GM23338 (cell line): ENCODE measurements at regions not wholly inside any gene's neighbourhood (a gene's known extent, or its start where the extent isn't known, plus 50 kb on each side); places are given as distances from the start of the nearest gene placed in this dataset.

Experiments used
- CREB1 ChIP-seq: fragments of 250-450 bp; sonication (Bioruptor Pico); IDR thresholded peaks from 2 replicates; pipeline ENCODE4 v1.5.0; 2020; ENCODE audit warnings: low read depth, mild to moderate bottlenecking, moderate library complexity
- EZH2 ChIP-seq: fragments of 200-600 bp; sonication (generic); IDR thresholded peaks from one replicate; pipeline ENCODE4 v1.8.0; 2017; ENCODE audit warnings: antibody characterized with exemption, mild to moderate bottlenecking, low read depth; ENCODE audit not compliant: unreplicated experiment
- EZH2phosphoT487 ChIP-seq: fragments of 200-600 bp; sonication (generic); IDR thresholded peaks from one replicate; pipeline ENCODE4 v1.8.1; 2018; ENCODE audit warnings: antibody characterized with exemption; ENCODE audit not compliant: unreplicated experiment
- JUNB ChIP-seq: IDR thresholded peaks from one replicate; pipeline ENCODE4 v1.6.1; 2016; ENCODE audit warnings: antibody characterized with exemption; ENCODE audit not compliant: unreplicated experiment
- POLR2AphosphoS5 ChIP-seq: IDR thresholded peaks from 2 replicates; pipeline ENCODE4 v1.6.1; 2016; ENCODE audit warnings: antibody characterized with exemption, low read depth
- STAT1 ChIP-seq: IDR thresholded peaks from one replicate; pipeline ENCODE4 v1.6.1; 2016; ENCODE audit warnings: antibody characterized with exemption; ENCODE audit not compliant: unreplicated experiment
- ZNF114 ChIP-seq: fragments of 250-450 bp; sonication (Bioruptor Pico); IDR thresholded peaks from 2 replicates; pipeline ENCODE4 v1.5.0; 2020; ENCODE audit warnings: mild to moderate bottlenecking, moderate library complexity
- ZNF331 ChIP-seq: fragments of 250-450 bp; sonication (Bioruptor Pico); IDR thresholded peaks from 2 replicates; pipeline ENCODE4 v1.5.0; 2020; ENCODE audit warnings: low read depth, mild to moderate bottlenecking, moderate library complexity
- TF ChIP-seq, protein P1 (sequence below), 2 experiments: fragments of 200-600 bp in 1 of 2; sonication (generic) in 1 of 2; conservative IDR thresholded peaks; 2 replicates each; pipeline versions ENCODE4 v1.5.1 to v1.6.1; 2016 to 2017; ENCODE audit warnings: antibody characterized with exemption in 2 of 2, low read depth in 2 of 2, mild to moderate bottlenecking in 2 of 2, moderate library complexity in 1 of 2
- TF ChIP-seq, protein P2 (sequence below): IDR thresholded peaks from one replicate; pipeline ENCODE4 v1.6.1; 2018; ENCODE audit warnings: antibody characterized with exemption; ENCODE audit not compliant: unreplicated experiment
- TF ChIP-seq, protein P3 (sequence below): IDR thresholded peaks from 2 replicates; pipeline ENCODE4 v1.6.1; 2016; ENCODE audit warnings: antibody characterized with exemption
- TF ChIP-seq, protein P4 (sequence below): fragments of 250-450 bp; sonication (Bioruptor Pico); IDR thresholded peaks from 2 replicates; pipeline ENCODE4 v1.5.0; 2020; ENCODE audit warnings: mild to moderate bottlenecking, moderate library complexity

DNA sequence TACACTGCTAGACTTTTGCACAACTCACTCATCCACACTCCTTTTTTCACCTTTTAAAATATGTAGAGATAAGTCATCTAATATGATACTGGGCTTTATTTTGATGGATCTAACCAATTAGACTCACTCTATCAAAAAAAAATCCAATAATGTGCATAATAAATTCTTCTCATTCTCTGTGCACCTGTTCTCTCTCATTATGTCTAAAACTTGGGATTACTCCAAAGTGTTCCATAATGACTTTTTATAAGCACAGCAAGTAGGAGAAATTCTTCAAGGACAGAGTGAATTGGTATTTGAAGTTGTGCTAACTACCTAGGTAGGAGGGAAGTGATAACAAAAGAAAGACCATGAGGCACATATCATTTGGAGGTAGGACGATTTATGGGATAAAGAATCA lies 1438.8 kb downstream of the PCDH7 start:
- TF ChIP-seq EZH2 (no peak), POLR2AphosphoS5 (no peak), EZH2phosphoT487 (no peak), ZNF114 (no peak), ZNF331 (CRISPR knock-in tag) (no peak), JUNB (no peak), CREB1 (CRISPR knock-in tag) (no peak), STAT1 (no peak)
- TF ChIP-seq, protein P1, sequence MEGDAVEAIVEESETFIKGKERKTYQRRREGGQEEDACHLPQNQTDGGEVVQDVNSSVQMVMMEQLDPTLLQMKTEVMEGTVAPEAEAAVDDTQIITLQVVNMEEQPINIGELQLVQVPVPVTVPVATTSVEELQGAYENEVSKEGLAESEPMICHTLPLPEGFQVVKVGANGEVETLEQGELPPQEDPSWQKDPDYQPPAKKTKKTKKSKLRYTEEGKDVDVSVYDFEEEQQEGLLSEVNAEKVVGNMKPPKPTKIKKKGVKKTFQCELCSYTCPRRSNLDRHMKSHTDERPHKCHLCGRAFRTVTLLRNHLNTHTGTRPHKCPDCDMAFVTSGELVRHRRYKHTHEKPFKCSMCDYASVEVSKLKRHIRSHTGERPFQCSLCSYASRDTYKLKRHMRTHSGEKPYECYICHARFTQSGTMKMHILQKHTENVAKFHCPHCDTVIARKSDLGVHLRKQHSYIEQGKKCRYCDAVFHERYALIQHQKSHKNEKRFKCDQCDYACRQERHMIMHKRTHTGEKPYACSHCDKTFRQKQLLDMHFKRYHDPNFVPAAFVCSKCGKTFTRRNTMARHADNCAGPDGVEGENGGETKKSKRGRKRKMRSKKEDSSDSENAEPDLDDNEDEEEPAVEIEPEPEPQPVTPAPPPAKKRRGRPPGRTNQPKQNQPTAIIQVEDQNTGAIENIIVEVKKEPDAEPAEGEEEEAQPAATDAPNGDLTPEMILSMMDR (conservative IDR thresholded peaks at IDR 0.05; ENCODE audit: low read depth in 2 of 2), result no peak
- TF ChIP-seq, protein P2, sequence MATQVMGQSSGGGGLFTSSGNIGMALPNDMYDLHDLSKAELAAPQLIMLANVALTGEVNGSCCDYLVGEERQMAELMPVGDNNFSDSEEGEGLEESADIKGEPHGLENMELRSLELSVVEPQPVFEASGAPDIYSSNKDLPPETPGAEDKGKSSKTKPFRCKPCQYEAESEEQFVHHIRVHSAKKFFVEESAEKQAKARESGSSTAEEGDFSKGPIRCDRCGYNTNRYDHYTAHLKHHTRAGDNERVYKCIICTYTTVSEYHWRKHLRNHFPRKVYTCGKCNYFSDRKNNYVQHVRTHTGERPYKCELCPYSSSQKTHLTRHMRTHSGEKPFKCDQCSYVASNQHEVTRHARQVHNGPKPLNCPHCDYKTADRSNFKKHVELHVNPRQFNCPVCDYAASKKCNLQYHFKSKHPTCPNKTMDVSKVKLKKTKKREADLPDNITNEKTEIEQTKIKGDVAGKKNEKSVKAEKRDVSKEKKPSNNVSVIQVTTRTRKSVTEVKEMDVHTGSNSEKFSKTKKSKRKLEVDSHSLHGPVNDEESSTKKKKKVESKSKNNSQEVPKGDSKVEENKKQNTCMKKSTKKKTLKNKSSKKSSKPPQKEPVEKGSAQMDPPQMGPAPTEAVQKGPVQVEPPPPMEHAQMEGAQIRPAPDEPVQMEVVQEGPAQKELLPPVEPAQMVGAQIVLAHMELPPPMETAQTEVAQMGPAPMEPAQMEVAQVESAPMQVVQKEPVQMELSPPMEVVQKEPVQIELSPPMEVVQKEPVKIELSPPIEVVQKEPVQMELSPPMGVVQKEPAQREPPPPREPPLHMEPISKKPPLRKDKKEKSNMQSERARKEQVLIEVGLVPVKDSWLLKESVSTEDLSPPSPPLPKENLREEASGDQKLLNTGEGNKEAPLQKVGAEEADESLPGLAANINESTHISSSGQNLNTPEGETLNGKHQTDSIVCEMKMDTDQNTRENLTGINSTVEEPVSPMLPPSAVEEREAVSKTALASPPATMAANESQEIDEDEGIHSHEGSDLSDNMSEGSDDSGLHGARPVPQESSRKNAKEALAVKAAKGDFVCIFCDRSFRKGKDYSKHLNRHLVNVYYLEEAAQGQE, result no peak
- TF ChIP-seq, protein P3, sequence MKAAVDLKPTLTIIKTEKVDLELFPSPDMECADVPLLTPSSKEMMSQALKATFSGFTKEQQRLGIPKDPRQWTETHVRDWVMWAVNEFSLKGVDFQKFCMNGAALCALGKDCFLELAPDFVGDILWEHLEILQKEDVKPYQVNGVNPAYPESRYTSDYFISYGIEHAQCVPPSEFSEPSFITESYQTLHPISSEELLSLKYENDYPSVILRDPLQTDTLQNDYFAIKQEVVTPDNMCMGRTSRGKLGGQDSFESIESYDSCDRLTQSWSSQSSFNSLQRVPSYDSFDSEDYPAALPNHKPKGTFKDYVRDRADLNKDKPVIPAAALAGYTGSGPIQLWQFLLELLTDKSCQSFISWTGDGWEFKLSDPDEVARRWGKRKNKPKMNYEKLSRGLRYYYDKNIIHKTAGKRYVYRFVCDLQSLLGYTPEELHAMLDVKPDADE, result no peak
- TF ChIP-seq, protein P4, sequence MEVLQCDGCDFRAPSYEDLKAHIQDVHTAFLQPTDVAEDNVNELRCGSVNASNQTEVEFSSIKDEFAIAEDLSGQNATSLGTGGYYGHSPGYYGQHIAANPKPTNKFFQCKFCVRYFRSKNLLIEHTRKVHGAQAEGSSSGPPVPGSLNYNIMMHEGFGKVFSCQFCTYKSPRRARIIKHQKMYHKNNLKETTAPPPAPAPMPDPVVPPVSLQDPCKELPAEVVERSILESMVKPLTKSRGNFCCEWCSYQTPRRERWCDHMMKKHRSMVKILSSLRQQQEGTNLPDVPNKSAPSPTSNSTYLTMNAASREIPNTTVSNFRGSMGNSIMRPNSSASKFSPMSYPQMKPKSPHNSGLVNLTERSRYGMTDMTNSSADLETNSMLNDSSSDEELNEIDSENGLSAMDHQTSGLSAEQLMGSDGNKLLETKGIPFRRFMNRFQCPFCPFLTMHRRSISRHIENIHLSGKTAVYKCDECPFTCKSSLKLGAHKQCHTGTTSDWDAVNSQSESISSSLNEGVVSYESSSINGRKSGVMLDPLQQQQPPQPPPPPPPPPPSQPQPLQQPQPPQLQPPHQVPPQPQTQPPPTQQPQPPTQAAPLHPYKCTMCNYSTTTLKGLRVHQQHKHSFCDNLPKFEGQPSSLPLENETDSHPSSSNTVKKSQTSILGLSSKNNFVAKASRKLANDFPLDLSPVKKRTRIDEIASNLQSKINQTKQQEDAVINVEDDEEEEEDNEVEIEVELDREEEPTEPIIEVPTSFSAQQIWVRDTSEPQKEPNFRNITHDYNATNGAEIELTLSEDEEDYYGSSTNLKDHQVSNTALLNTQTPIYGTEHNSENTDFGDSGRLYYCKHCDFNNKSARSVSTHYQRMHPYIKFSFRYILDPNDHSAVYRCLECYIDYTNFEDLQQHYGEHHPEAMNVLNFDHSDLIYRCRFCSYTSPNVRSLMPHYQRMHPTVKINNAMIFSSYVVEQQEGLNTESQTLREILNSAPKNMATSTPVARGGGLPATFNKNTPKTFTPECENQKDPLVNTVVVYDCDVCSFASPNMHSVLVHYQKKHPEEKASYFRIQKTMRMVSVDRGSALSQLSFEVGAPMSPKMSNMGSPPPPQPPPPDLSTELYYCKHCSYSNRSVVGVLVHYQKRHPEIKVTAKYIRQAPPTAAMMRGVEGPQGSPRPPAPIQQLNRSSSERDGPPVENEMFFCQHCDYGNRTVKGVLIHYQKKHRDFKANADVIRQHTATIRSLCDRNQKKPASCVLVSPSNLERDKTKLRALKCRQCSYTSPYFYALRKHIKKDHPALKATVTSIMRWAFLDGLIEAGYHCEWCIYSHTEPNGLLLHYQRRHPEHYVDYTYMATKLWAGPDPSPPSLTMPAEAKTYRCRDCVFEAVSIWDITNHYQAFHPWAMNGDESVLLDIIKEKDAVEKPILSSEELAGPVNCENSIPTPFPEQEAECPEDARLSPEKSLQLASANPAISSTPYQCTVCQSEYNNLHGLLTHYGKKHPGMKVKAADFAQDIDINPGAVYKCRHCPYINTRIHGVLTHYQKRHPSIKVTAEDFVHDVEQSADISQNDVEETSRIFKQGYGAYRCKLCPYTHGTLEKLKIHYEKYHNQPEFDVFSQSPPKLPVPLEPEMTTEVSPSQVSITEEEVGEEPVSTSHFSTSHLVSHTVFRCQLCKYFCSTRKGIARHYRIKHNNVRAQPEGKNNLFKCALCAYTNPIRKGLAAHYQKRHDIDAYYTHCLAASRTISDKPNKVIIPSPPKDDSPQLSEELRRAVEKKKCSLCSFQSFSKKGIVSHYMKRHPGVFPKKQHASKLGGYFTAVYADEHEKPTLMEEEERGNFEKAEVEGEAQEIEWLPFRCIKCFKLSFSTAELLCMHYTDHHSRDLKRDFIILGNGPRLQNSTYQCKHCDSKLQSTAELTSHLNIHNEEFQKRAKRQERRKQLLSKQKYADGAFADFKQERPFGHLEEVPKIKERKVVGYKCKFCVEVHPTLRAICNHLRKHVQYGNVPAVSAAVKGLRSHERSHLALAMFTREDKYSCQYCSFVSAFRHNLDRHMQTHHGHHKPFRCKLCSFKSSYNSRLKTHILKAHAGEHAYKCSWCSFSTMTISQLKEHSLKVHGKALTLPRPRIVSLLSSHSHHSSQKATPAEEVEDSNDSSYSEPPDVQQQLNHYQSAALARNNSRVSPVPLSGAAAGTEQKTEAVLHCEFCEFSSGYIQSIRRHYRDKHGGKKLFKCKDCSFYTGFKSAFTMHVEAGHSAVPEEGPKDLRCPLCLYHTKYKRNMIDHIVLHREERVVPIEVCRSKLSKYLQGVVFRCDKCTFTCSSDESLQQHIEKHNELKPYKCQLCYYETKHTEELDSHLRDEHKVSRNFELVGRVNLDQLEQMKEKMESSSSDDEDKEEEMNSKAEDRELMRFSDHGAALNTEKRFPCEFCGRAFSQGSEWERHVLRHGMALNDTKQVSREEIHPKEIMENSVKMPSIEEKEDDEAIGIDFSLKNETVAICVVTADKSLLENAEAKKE (CRISPR knock-in tag), result no peak
